ENCODE measurements at regions not wholly inside any gene's neighbourhood (a gene's known extent, or its start where the extent isn't known, plus 50 kb on each side); places are given as distances from the start of the nearest gene placed in this dataset.

- no peak for TF ChIP-seq EZH2 (IDR thresholded peaks at IDR 0.05; ENCODE audit: insufficient read depth, poor library complexity, severe bottlenecking)
- TF ChIP-seq EZH2phosphoT487 (IDR thresholded peaks at IDR 0.05; ENCODE audit: insufficient read depth, low read depth) = no peak
These were observed 81.2 kb upstream of the MAP3K1 start for GRCh38 chr5:56734091-56734694.

Measured in GM23248 (cell line).